LoVo (cell line): ENCODE measurements at regions not wholly inside any gene's neighbourhood (a gene's known extent, or its start where the extent isn't known, plus 50 kb on each side); places are given as distances from the start of the nearest gene placed in this dataset.
"Not testable (repeated sequence)": the region's sequence is repeated elsewhere in the genome, so short reads cannot be mapped to it uniquely, and the experiment has no call there.

Source experiments
- DNase-seq: peaks from one replicate; pipeline ENCODE4 v3.0.0-alpha.2; 2016; ENCODE audit warnings: low spot score

GRCh38 chr16:29328528-29328927, 78.0 kb downstream of the NPIPB11 start:
- not testable (repeated sequence) for DNase-seq

GRCh38 chr16:29327631-29328408, 78.7 kb downstream of the NPIPB11 start:
- DNase-seq = not testable (repeated sequence)

GRCh38 chr16:29326164-29327125, 80.1 kb downstream of the NPIPB11 start:
- DNase-seq = not testable (repeated sequence)

DNA sequence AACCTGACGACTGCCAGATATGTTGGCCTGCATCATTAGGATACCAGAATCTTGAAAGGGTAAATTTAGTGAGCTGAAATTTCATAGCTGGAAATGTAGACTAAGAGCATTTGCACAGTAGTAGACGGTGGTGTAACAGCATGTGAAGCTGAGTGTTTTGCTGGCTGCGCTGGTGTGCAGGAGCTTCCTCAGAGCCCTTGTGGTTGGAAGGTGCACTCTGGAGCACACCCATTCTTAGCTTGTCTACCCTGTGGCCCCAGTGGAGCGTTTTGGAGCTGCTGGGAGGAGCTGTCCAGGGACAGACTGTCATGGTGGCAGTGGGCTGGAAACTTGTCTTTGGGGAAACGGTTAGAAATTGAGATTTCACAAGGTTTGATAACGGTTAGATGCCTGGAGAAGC, 82.8 kb downstream of the NPIPB11 start:
- DNase-seq = not testable (repeated sequence)

GRCh38 chr16:29321585-29321984, 84.9 kb downstream of the NPIPB11 start:
- no peak for DNase-seq

GRCh38 chr16:29321000-29321393, 85.5 kb downstream of the NPIPB11 start:
- no peak for DNase-seq

- no peak for DNase-seq
These were observed 86.1 kb downstream of the NPIPB11 start for GRCh38 chr16:29320274-29320999.

DNA sequence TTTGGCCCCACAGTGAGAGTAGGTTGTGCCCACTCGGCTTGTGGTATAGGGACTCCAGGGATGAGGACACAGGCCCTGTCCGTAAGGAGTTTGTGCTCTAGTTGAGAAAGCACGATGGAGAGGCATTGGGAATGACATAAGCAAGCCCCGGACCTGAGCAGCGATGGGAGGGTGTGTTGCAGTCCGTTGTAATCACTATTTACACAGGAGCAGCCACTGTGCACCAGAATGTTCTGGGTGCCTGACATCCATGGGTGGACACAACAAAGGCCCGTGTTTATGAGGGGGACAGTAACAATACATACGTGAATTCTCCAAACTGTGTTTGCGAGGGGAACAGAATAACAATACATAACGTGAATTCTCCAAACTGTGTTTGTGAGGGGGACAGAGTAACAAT, 86.8 kb downstream of the NPIPB11 start:
- DNase-seq = no peak

GRCh38 chr16:29318561-29318968, 87.9 kb downstream of the NPIPB11 start:
- DNase-seq = not testable (repeated sequence)

DNA sequence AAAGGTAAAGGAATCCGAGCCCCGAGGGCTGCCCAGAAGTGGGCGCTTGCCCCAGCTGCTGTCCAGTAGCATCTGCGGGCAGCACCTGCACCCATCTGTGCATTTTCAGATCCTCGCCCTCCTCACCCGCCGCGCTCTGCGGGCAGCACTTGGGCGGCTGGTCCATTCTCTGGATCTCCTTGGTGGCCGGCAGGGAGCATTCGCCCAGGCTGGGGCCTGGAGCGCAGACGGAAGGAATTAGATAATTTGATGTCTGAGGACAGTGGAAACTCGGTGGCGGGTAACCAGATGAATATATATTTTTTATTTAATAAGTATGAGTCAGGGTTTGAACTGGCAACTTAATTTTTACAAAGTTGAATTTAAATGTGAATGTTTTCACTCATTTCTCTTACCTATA, 88.5 kb downstream of the NPIPB11 start:
- DNase-seq = no peak

DNA sequence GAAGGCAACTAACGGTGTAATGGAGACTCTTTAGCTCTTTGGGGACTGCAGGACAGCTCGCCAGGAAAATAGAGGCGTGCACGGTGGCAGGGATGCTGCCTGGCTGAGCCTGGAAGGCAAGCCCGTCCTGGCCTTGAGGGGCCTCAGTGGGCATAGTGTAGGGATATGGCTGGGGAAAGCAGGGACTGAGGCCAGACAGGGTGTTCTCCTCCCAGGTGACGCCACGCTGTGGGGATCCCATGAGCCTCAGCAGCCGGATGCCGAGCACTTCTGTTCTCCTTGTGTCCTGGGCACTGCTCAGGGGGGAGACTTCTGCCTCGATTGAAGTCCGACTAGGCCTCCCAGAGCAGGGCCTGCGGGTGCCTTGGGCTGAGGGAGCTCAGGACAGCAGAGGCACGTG, 89.2 kb downstream of the NPIPB11 start:
- no peak for DNase-seq

DNA sequence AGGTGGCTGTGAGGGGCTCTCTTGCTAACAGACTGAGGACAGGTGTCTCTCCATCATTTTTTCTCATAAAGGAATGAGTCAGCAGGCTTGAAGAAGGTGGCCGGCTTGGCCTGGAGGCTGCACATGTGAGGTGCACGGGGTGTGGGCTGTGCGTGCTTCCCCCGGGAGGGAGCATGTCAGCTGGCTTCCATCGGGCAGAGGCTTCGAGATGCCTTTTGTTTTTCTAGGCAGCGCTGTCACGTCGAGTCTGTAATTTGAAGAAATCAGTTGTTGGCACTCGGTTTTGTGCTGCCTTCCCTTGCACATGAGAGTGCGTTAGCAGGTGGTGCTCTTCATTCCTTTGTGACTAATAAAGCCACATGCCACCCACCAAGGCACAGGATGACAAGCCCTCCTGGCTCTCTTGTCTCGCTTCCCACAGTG, 89.7 kb downstream of the NPIPB11 start:
- no peak for DNase-seq

GRCh38 chr16:29315916-29316517, 90.5 kb downstream of the NPIPB11 start:
- DNase-seq = no peak

DNA sequence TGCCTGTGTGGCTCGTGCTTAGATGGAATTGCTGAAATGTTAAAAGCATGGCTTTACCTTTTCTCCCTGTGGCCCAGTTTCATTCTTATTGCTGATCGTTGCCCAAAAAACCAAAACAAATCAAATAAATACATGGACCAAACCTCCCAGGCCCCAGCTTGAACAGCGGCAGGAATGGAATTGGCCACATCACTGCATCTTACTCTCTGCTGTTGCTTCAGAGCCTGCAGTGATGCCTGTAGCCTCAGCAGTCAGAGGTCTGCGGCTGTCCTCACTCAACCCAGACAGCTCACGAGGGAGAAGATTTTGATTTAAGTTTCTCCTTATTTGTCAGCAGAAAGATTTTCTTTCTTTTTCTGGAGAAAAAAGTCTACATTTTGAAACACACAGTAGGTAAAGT, 91.5 kb downstream of the NPIPB11 start:
- DNase-seq = no peak

- DNase-seq = no peak
These were observed 92.1 kb downstream of the NPIPB11 start for GRCh38 chr16:29314292-29314934.

DNA sequence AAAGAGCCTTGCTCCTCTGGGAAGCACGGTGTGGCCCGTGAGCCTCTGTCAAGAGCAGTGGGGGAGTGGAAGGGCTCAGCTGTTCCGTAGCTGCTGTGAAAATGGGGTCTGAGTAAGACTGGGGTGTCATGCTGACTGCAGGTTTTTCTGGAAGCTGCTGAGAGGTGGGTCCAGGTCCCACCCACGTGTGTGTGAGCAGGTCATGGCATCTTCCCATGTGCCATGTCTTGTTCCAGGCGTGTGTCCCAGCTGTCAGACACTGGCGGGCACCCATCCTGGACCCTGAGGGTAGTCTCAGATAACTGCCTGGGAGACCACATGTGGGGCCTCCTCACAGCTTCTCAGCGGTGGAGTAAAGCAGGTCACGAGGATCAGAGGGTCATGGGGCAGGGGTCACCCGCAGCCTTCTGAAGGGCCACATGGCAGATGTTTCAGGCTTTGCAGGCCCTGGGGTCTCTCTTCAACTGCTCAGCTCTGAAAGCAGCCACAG, 92.9 kb downstream of the NPIPB11 start:
- no peak for DNase-seq

GRCh38 chr16:29312835-29313558, 93.5 kb downstream of the NPIPB11 start:
- DNase-seq = no peak

DNA sequence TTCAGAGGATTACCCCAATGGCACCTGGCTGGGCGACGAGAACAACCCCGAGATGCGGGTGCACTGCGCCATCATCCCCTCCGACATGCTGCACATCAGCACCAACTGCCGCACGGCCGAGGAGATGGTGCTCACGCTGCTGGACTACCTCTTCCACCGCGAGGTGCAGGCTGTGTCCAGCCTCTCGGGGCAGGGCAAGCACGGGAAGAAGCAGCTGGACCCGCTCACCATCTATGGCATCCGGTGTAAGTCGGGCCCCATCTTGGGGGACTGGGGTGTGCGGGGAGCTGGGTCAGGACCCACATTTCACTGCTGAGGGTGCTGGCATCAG, 94.2 kb downstream of the NPIPB11 start:
- not testable (repeated sequence) for DNase-seq

DNA sequence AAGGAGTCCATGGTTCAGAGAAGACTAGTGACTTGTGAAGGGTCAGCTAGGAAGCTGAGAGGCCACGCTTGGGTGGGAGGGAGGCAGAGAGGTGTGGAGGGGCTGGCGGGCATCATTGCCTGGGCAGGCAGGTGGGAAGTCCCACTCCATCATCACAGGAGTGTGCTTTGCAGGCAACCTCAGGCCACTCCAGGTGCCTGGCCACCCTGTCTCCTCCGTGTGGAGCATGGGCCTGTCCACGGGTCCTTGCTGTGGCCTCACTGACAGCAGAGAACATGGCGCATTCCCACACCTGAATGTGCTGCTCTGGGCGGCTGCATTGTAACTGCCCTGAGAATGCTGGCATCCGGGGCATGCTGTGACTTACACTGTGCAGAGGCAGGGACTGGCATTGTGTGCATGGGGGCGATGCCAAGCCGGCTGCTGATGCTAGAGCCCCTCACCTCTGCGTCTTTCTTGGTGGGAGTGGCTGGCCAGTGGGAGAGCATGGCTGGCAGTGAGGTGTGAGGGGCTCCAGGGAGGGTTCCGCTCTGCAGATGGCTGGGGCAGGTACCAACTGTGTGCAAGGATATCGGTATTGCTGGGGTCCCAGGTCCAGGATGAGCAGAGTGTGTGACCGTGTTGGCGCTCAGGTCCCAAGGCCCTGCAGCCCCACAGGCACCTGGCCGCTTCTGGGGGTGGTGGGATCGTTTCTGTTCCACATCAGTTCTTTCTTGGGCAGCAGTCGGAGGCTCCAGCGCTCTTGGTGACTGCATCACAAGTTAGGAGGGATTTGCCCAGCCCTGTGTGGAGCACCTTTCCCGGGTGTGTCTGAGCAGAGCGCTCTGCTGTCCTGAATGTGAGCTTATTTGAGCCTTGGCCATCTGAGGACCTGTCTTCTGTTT, 94.8 kb downstream of the NPIPB11 start:
- no peak for DNase-seq
